Adrenal gland (tissue), 9 donors: ENCODE measurements at regions not wholly inside any gene's neighbourhood (a gene's known extent, or its start where the extent isn't known, plus 50 kb on each side); places are given as distances from the start of the nearest gene placed in this dataset.

Source experiments
- DNase-seq, 7 donors: peaks; one replicate each; pipeline ENCODE4 v3.0.0-alpha.2; 2019 to 2020
- H3K27ac ChIP-seq, 5 donors: fragments of 200-600 bp; sonication (generic) in 4 of 5; 1 replicate in 3 of 5; 2 replicates in 2 of 5; pipeline versions ENCODE4 v1.5.1 to v1.8.0; 2016 to 2020; ENCODE audit warnings: mild to moderate bottlenecking in 1 of 5
- H3K27me3 ChIP-seq: fragments of 200-600 bp; 2 replicates; pipeline ENCODE4 v1.8.0; 2021
- H3K36me3 ChIP-seq, 2 donors: fragments of 200-600 bp; replicated peaks in 1 of 2; 1 replicate in 1 of 2; 2 replicates in 1 of 2; pipeline versions ENCODE4 v1.5.1 to v1.8.0; 2018 to 2022
- H3K4me1 ChIP-seq, 2 donors: fragments of 200-600 bp; replicated peaks in 1 of 2; 1 replicate in 1 of 2; 2 replicates in 1 of 2; pipeline versions ENCODE4 v1.5.1 to v1.8.0; 2018 to 2021
- H3K4me3 ChIP-seq, 4 donors: fragments of 200-600 bp; sonication (generic) in 3 of 4; one replicate each; pipeline ENCODE4 v1.5.1; 2016 to 2018
- H3K9me3 ChIP-seq, 3 donors: fragments of 200-600 bp; sonication (generic) in 1 of 3; replicated peaks in 1 of 3; 1 replicate in 2 of 3; 2 replicates in 1 of 3; pipeline versions ENCODE4 v1.5.1 to v1.8.0; 2016 to 2021
- POLR2A ChIP-seq, 2 donors: fragments of 450-650 bp; IDR thresholded peaks; one replicate each; pipeline ENCODE4 v1.6.1; 2017; ENCODE audit warnings: antibody characterized with exemption in 2 of 2, mild to moderate bottlenecking in 2 of 2, moderate library complexity in 1 of 2
- WGBS, 4 donors: extraction: QIAGEN DNeasy Blood & Tissue Kit in 2 of 4; methylation state at CpG; one replicate each; pipeline versions ENCODE4 v1.1.5 to v1.1.7; 2013 to 2017; 5-methylcytosine and 5-hydroxymethylcytosine counted together
- intact Hi-C, 2 donors: fragments of 100-400 bp; cut with DNase I; formaldehyde crosslinking; loops; one replicate each; pipeline versions ENCODE4 v1.14.1 to v1.15.0; 2022 to 2023
- TF ChIP-seq, protein P1 (sequence below), 6 experiments: fragments of 450-650 bp in 4 of 6; fragments of 200-600 bp in 2 of 6; sonication (generic) in 1 of 6; IDR thresholded peaks; 1 replicate in 5 of 6; 2 replicates in 1 of 6; pipeline versions ENCODE4 v1.5.1 to v1.8.0; 2016 to 2021; ENCODE audit warnings: antibody characterized with exemption in 6 of 6, mild to moderate bottlenecking in 2 of 6, moderate library complexity in 1 of 6
- donor health status: healthy with polysubstance abuse.
- donor health status: Bipolar disorder and iron deficiency.
- donor health status: DM: yes; HTN: yes; CAD: no.
- donor health status: DM: no; HTN: no; CAD: no.
- donor health status: DM: no; HTN: no; CAD: no.

- H3K36me3 ChIP-seq: no peaks in the 10 kb centered on the region
Observed at GRCh38 chr3:30260762-30261161, 345.6 kb upstream of the TGFBR2 start.

DNA sequence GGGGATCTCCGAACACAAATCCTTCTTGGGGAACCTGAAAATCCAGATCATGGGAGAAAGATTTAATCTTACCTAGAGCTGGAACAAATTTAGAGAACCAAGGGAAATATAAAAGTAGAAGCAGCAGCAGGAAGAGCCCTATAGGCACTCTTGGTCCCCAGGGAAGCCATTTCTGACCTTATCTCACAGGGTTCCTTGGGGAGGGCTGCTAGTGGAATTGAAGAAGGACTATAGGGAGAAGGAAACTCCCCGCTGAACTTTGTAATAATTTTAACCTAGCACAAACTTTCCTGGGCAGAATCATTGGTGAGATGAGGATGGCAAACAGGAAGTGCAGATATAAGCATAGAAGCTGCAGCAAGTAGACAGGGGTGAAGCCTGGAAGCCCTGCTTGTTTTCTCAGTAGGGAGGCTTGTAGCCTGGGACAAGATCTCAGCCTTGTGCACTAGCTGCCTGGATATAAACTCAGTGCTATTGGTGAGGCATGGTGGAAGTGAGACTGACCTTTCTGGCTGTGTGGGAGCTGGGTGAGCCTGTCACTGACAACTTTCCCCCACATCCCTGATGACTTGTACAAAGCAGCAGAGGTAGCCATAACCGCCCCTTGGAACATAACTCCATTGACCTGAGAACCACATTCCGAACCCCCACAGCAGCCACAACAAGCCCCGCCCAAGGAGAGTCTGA, 343.0 kb upstream of the TGFBR2 start:
- Histone ChIP-seq H3K4me1 (no peaks in the 10 kb centered on the region), H3K4me3 (no peak overlapping the region), H3K27me3 (no peaks in the 10 kb centered on the region), H3K27ac (no peak overlapping the region), H3K9me3 (no peaks in the 10 kb centered on the region), H3K36me3 (no peaks in the 10 kb centered on the region)
- intact Hi-C loops: no loop called here
- 77 to 93% (median 88%) methylated on average over 5 of the region's 5 CpGs for WGBS, 4 donors
- TF ChIP-seq, protein P1, sequence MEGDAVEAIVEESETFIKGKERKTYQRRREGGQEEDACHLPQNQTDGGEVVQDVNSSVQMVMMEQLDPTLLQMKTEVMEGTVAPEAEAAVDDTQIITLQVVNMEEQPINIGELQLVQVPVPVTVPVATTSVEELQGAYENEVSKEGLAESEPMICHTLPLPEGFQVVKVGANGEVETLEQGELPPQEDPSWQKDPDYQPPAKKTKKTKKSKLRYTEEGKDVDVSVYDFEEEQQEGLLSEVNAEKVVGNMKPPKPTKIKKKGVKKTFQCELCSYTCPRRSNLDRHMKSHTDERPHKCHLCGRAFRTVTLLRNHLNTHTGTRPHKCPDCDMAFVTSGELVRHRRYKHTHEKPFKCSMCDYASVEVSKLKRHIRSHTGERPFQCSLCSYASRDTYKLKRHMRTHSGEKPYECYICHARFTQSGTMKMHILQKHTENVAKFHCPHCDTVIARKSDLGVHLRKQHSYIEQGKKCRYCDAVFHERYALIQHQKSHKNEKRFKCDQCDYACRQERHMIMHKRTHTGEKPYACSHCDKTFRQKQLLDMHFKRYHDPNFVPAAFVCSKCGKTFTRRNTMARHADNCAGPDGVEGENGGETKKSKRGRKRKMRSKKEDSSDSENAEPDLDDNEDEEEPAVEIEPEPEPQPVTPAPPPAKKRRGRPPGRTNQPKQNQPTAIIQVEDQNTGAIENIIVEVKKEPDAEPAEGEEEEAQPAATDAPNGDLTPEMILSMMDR (IDR thresholded peaks at IDR 0.05): no peak
- TF ChIP-seq POLR2A (IDR thresholded peaks at IDR 0.05): no peak
- DNase-seq: no peak

More at GRCh38 chr3:30260762-30261161, 345.6 kb upstream of the TGFBR2 start:
- no peaks in the 10 kb centered on the region for H3K4me1 ChIP-seq
- no peak overlapping the region for H3K4me3 ChIP-seq
- no peak for TF ChIP-seq POLR2A (IDR thresholded peaks at IDR 0.05)
- TF ChIP-seq, protein P1 (IDR thresholded peaks at IDR 0.05): no peak
- WGBS, 4 donors: 45 to 71% (median 53%) methylated on average over 3 of the region's 3 CpGs
- H3K27ac ChIP-seq: no peak overlapping the region
- intact Hi-C loops: no loop called here
- DNase-seq: no peak
- no peaks in the 10 kb centered on the region for H3K9me3 ChIP-seq
- H3K27me3 ChIP-seq: no peaks in the 10 kb centered on the region

DNA sequence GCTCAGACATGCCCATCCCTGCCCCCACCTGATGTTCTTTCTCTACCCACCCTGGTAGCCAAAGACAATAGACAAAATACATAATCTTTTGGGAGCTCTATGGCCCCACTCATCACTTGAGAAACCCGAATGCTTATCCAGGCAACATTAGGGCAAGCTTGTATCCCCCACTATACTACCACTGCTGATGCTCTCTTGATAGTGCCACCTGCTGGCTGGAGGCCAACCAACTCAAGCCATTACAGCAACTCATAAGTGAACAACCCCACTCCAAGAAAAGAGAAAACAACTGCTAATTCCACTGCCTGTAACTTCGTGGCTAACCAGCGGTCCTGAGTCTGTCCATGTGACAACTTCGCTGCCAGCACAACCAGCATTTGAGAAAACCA, 342.5 kb upstream of the TGFBR2 start:
- Histone ChIP-seq H3K4me1 (no peaks in the 10 kb centered on the region), H3K27ac (no peak overlapping the region), H3K27me3 (no peaks in the 10 kb centered on the region), H3K36me3 (no peaks in the 10 kb centered on the region), H3K4me3 (no peak overlapping the region), H3K9me3 (no peaks in the 10 kb centered on the region)
- 76 to 88% (median 81%) methylated on average over 2 to 4 of the region's 4 CpGs for WGBS, 4 donors
- DNase-seq: no peak
- intact Hi-C loops: no loop called here
- TF ChIP-seq, protein P1 (IDR thresholded peaks at IDR 0.05): no peak
- TF ChIP-seq POLR2A (IDR thresholded peaks at IDR 0.05): no peak

GRCh38 chr3:30266524-30266923, 339.9 kb upstream of the TGFBR2 start:
- TF ChIP-seq POLR2A (IDR thresholded peaks at IDR 0.05): no peak
- TF ChIP-seq, protein P1 (IDR thresholded peaks at IDR 0.05): no peak
- WGBS, 4 donors: 86 to 94% (median 92%) methylated on average over 2 of the region's 2 CpGs
- intact Hi-C loops: no loop called here
- Histone ChIP-seq H3K27ac (no peak overlapping the region), H3K4me1 (no peaks in the 10 kb centered on the region), H3K36me3 (no peaks in the 10 kb centered on the region), H3K4me3 (no peak overlapping the region), H3K27me3 (no peaks in the 10 kb centered on the region), H3K9me3 (no peaks in the 10 kb centered on the region)
- no peak for DNase-seq
